ENCODE measurements at regions not wholly inside any gene's neighbourhood (a gene's known extent, or its start where the extent isn't known, plus 50 kb on each side); places are given as distances from the start of the nearest gene placed in this dataset.

- Histone ChIP-seq H3K27me3 (replicated peaks; ENCODE audit: control insufficient read depth, insufficient read depth, low read length) (no peaks in the 10 kb centered on the region), H3K4me3 (ENCODE audit: low read depth, low read length) (no peak overlapping the region), H3K4me1 (no peaks in the 10 kb centered on the region), H3K9me3 (no peaks in the 10 kb centered on the region), H3K36me3 (ENCODE audit: control insufficient read depth, insufficient read depth, low read length) (no peaks in the 10 kb centered on the region)
- Mint-ChIP-seq H3K4me3 (ENCODE audit: unreplicated experiment) (no peak overlapping the region), H3K27me3 (ENCODE audit: insufficient read depth, unreplicated experiment) (no peaks in the 10 kb centered on the region), H3K4me1 (ENCODE audit: low read depth, unreplicated experiment) (no peaks in the 10 kb centered on the region), H3K27ac (ENCODE audit: unreplicated experiment) (no peak overlapping the region), H3K9me3 (ENCODE audit: unreplicated experiment) (no peaks in the 10 kb centered on the region), H3K36me3 (ENCODE audit: insufficient read depth, unreplicated experiment) (no peaks in the 10 kb centered on the region)
- ChIA-PET CTCF (no interaction called here), POLR2A (no interaction called here)
- no peak for DNase-seq
- no TSS peak for BruUV-seq (replicated peaks)
- intact Hi-C loops (cut with micrococcal nuclease; ENCODE audit: unreplicated experiment) = no loop called here
- TF ChIP-seq CTCF (IDR thresholded peaks at IDR 0.05; ENCODE audit: insufficient read depth in 1 of 2, low read depth in 1 of 2, low read length in 1 of 2, severe bottlenecking in 1 of 2, unreplicated experiment in 1 of 2) = no peak
These were observed 153.0 kb upstream of the PPP1R2C start for GRCh38 chrX:42930951-42931350.

- DNase-seq = no peak
- ChIA-PET POLR2A (no interaction called here), CTCF (no interaction called here)
- Histone ChIP-seq H3K4me1 (no peaks in the 10 kb centered on the region), H3K4me3 (ENCODE audit: low read depth, low read length) (no peak overlapping the region), H3K27me3 (replicated peaks; ENCODE audit: control insufficient read depth, insufficient read depth, low read length) (no peaks in the 10 kb centered on the region), H3K36me3 (ENCODE audit: control insufficient read depth, insufficient read depth, low read length) (no peaks in the 10 kb centered on the region), H3K9me3 (no peaks in the 10 kb centered on the region)
- no peaks in the 10 kb centered on the region for H3K4me1 Mint-ChIP-seq (ENCODE audit: low read depth, unreplicated experiment)
- H3K4me3 Mint-ChIP-seq (ENCODE audit: unreplicated experiment) = no peak overlapping the region
- H3K36me3 Mint-ChIP-seq (ENCODE audit: insufficient read depth, unreplicated experiment) = no peaks in the 10 kb centered on the region
- no peak overlapping the region for H3K27ac Mint-ChIP-seq (ENCODE audit: unreplicated experiment)
- intact Hi-C loops (cut with micrococcal nuclease; ENCODE audit: unreplicated experiment) = no loop called here
- H3K27me3 Mint-ChIP-seq (ENCODE audit: insufficient read depth, unreplicated experiment) = no peaks in the 10 kb centered on the region
- no TSS peak for BruUV-seq (replicated peaks)
- H3K9me3 Mint-ChIP-seq (ENCODE audit: unreplicated experiment) = no peaks in the 10 kb centered on the region
- TF ChIP-seq CTCF (IDR thresholded peaks at IDR 0.05; ENCODE audit: insufficient read depth in 1 of 2, low read depth in 1 of 2, low read length in 1 of 2, severe bottlenecking in 1 of 2, unreplicated experiment in 1 of 2) = no peak
These were observed 155.2 kb upstream of the PPP1R2C start for GRCh38 chrX:42933187-42933586.

- Mint-ChIP-seq H3K4me1 (ENCODE audit: low read depth, unreplicated experiment) (no peaks in the 10 kb centered on the region), H3K27ac (ENCODE audit: unreplicated experiment) (no peak overlapping the region), H3K9me3 (ENCODE audit: unreplicated experiment) (no peaks in the 10 kb centered on the region), H3K36me3 (ENCODE audit: insufficient read depth, unreplicated experiment) (no peaks in the 10 kb centered on the region), H3K4me3 (ENCODE audit: unreplicated experiment) (no peak overlapping the region), H3K27me3 (ENCODE audit: insufficient read depth, unreplicated experiment) (no peaks in the 10 kb centered on the region)
- TF ChIP-seq CTCF (IDR thresholded peaks at IDR 0.05; ENCODE audit: insufficient read depth in 1 of 2, low read depth in 1 of 2, low read length in 1 of 2, severe bottlenecking in 1 of 2, unreplicated experiment in 1 of 2) = no peak
- no peaks in the 10 kb centered on the region for H3K9me3 ChIP-seq
- intact Hi-C loops (cut with micrococcal nuclease; ENCODE audit: unreplicated experiment) = no loop called here
- no peaks in the 10 kb centered on the region for H3K36me3 ChIP-seq (ENCODE audit: control insufficient read depth, insufficient read depth, low read length)
- no peak for DNase-seq
- no peak overlapping the region for H3K4me3 ChIP-seq (ENCODE audit: low read depth, low read length)
- no TSS peak for BruUV-seq (replicated peaks)
- CTCF ChIA-PET = no interaction called here
- no peaks in the 10 kb centered on the region for H3K27me3 ChIP-seq (replicated peaks; ENCODE audit: control insufficient read depth, insufficient read depth, low read length)
- POLR2A ChIA-PET = no interaction called here
- no peaks in the 10 kb centered on the region for H3K4me1 ChIP-seq
These were observed 156.2 kb upstream of the PPP1R2C start for GRCh38 chrX:42934020-42934726.

Data from Caco-2 (cell line).